Neural cell (in vitro differentiated cells): ENCODE measurements at regions not wholly inside any gene's neighbourhood (a gene's known extent, or its start where the extent isn't known, plus 50 kb on each side); places are given as distances from the start of the nearest gene placed in this dataset.

Source experiments
- H2AFZ ChIP-seq: fragments of 200-600, 300-800 bp; sonication (generic), shearing (Covaris generic); 2 replicates; pipeline ENCODE4 v1.6.0; 2014; ENCODE audit warnings: low read depth, mild to moderate bottlenecking, antibody characterized with exemption, low read length, moderate library complexity
- H3F3A ChIP-seq: fragments of 200-600 bp; shearing (Covaris generic); 2 replicates; pipeline ENCODE4 v1.6.1; 2016; ENCODE audit warnings: mild to moderate bottlenecking, moderate library complexity, mixed read lengths, antibody characterized with exemption, low read length; ENCODE audit not compliant: insufficient read depth, poor library complexity, severe bottlenecking
- H3K27ac ChIP-seq: fragments of 200-600, 300-800 bp; sonication (generic), shearing (Covaris generic); 2 replicates; pipeline ENCODE4 v1.5.1; 2014; ENCODE audit warnings: mild to moderate bottlenecking, low read length, moderate library complexity
- H3K27me3 ChIP-seq: fragments of 300-800, 200-600 bp; sonication (generic), shearing (Covaris generic); 2 replicates; pipeline ENCODE4 v1.6.0; 2014; ENCODE audit warnings: mild to moderate bottlenecking, low read depth, low read length, moderate library complexity; ENCODE audit not compliant: insufficient read depth
- H3K36me3 ChIP-seq: fragments of 300-800, 200-600 bp; sonication (generic), shearing (Covaris generic); 2 replicates; pipeline ENCODE4 v1.5.1; 2014; ENCODE audit warnings: mild to moderate bottlenecking, antibody characterized with exemption, low read length, moderate library complexity; ENCODE audit not compliant: insufficient read depth
- H3K4me2 ChIP-seq: fragments of 300-800, 200-600 bp; sonication (generic), shearing (Covaris generic); 2 replicates; pipeline ENCODE4 v1.6.0; 2014; ENCODE audit warnings: mild to moderate bottlenecking, low read length
- H3K4me3 ChIP-seq: fragments of 300-800, 200-600 bp; sonication (generic), shearing (Covaris generic); 2 replicates; pipeline ENCODE4 v1.5.1; 2014; ENCODE audit warnings: mild to moderate bottlenecking, low read length, moderate library complexity
- H3K79me2 ChIP-seq: fragments of 200-600 bp; shearing (Covaris generic); replicated peaks from 2 replicates; pipeline ENCODE4 v1.6.0; 2014; ENCODE audit warnings: mild to moderate bottlenecking, low read length, moderate library complexity; ENCODE audit not compliant: insufficient read depth
- H3K9ac ChIP-seq: fragments of 300-800, 200-600 bp; sonication (generic), shearing (Covaris generic); 2 replicates; pipeline ENCODE4 v1.6.1; 2016; ENCODE audit warnings: mild to moderate bottlenecking, low read length, mixed read lengths
- H3K9me2 ChIP-seq: fragments of 200-600 bp; shearing (Covaris generic); 2 replicates; pipeline ENCODE4 v1.6.1; 2016; ENCODE audit warnings: mild to moderate bottlenecking, low read length, mixed read lengths; ENCODE audit not compliant: insufficient read depth
- H3K9me3 ChIP-seq: fragments of 200-600, 300-800 bp; sonication (generic), shearing (Covaris generic); 2 replicates; pipeline ENCODE4 v1.6.1; 2016; ENCODE audit warnings: mild to moderate bottlenecking, mixed run types, low read length, moderate library complexity, mixed read lengths
- H4K20me1 ChIP-seq: fragments of 200-600 bp; shearing (Covaris generic); 2 replicates; pipeline ENCODE4 v1.6.1; 2016; ENCODE audit warnings: mild to moderate bottlenecking, mixed run types; ENCODE audit not compliant: insufficient read depth
- EP300 ChIP-seq: fragments of 450-650 bp; conservative IDR thresholded peaks from 2 replicates; pipeline ENCODE4 v1.6.1; 2014; ENCODE audit warnings: antibody characterized with exemption, mild to moderate bottlenecking, moderate library complexity; ENCODE audit not compliant: poor library complexity, severe bottlenecking
- EZH2 ChIP-seq: fragments of 200-600, 300-800 bp; shearing (Covaris generic), sonication (generic); IDR thresholded peaks from 2 replicates; pipeline ENCODE4 v1.6.1; 2014; ENCODE audit warnings: antibody characterized with exemption, low read length, borderline replicate concordance, mild to moderate bottlenecking; ENCODE audit not compliant: insufficient read depth, poor library complexity, severe bottlenecking
- MXI1 ChIP-seq: fragments of 450-650 bp; conservative IDR thresholded peaks from 2 replicates; pipeline ENCODE4 v1.6.1; 2014; ENCODE audit warnings: antibody characterized with exemption, mild to moderate bottlenecking; ENCODE audit not compliant: poor library complexity, severe bottlenecking
- POLR2AphosphoS5 ChIP-seq: IDR thresholded peaks from 2 replicates; pipeline ENCODE4 v1.6.1; 2012
- RAD21 ChIP-seq: fragments of 450-650 bp; conservative IDR thresholded peaks from 2 replicates; pipeline ENCODE4 v1.6.1; 2014; ENCODE audit warnings: antibody characterized with exemption, mild to moderate bottlenecking, moderate library complexity
- REST ChIP-seq: IDR thresholded peaks from 2 replicates; pipeline ENCODE4 v1.6.1; 2012; ENCODE audit warnings: borderline replicate concordance
- SMC3 ChIP-seq: fragments of 450-650 bp; conservative IDR thresholded peaks from 2 replicates; pipeline ENCODE4 v1.6.1; 2014; ENCODE audit warnings: antibody characterized with exemption, mild to moderate bottlenecking, moderate library complexity; ENCODE audit not compliant: poor library complexity
- TAF1 ChIP-seq: IDR thresholded peaks from 2 replicates; pipeline ENCODE4 v1.6.1; 2012; ENCODE audit warnings: low read depth
- TF ChIP-seq, protein P1 (sequence below): fragments of 450-650 bp; IDR thresholded peaks from 2 replicates; pipeline ENCODE4 v1.5.1; 2014; ENCODE audit warnings: antibody characterized with exemption, mild to moderate bottlenecking, moderate library complexity; ENCODE audit not compliant: poor library complexity, severe bottlenecking

DNA sequence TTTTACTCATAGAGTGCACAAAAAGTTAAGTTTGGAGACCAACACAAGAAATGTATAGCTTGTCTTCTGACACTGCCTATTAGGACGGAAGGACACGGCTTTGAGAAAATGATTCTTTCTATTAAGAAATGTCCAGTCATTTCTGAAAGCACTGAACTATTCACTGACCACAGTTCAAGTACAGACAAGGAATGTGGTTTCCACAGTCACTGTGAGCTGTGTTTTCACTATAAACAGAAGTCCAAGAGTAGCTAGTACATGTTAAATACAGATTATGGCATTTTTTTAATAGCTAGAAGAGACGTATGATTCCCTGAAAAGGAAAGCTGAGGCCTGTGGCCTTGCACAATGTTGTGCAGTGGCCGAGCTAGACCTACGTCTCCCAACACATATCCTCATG, 115.1 kb upstream of the GPM6A start:
- no peak for TF ChIP-seq TAF1
- TF ChIP-seq POLR2AphosphoS5 = no peak
- TF ChIP-seq SMC3 = no peak
- TF ChIP-seq, protein P1, sequence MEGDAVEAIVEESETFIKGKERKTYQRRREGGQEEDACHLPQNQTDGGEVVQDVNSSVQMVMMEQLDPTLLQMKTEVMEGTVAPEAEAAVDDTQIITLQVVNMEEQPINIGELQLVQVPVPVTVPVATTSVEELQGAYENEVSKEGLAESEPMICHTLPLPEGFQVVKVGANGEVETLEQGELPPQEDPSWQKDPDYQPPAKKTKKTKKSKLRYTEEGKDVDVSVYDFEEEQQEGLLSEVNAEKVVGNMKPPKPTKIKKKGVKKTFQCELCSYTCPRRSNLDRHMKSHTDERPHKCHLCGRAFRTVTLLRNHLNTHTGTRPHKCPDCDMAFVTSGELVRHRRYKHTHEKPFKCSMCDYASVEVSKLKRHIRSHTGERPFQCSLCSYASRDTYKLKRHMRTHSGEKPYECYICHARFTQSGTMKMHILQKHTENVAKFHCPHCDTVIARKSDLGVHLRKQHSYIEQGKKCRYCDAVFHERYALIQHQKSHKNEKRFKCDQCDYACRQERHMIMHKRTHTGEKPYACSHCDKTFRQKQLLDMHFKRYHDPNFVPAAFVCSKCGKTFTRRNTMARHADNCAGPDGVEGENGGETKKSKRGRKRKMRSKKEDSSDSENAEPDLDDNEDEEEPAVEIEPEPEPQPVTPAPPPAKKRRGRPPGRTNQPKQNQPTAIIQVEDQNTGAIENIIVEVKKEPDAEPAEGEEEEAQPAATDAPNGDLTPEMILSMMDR = no peak
- TF ChIP-seq EZH2 = no peak
- no peak for TF ChIP-seq RAD21
- TF ChIP-seq MXI1 = no peak
- TF ChIP-seq EP300 = no peak
- TF ChIP-seq REST = no peak
- Histone ChIP-seq H3K79me2 (no peaks in the 10 kb centered on the region), H3F3A (no peaks in the 10 kb centered on the region), H3K27ac (no peak overlapping the region), H3K9me3 (no peaks in the 10 kb centered on the region), H3K4me2 (no peak overlapping the region), H3K9me2 (no peaks in the 10 kb centered on the region), H3K27me3 (no peaks in the 10 kb centered on the region), H3K36me3 (no peaks in the 10 kb centered on the region), H3K9ac (no peak overlapping the region), H3K4me3 (no peak overlapping the region), H4K20me1 (no peaks in the 10 kb centered on the region), H2AFZ (no peak overlapping the region)

DNA sequence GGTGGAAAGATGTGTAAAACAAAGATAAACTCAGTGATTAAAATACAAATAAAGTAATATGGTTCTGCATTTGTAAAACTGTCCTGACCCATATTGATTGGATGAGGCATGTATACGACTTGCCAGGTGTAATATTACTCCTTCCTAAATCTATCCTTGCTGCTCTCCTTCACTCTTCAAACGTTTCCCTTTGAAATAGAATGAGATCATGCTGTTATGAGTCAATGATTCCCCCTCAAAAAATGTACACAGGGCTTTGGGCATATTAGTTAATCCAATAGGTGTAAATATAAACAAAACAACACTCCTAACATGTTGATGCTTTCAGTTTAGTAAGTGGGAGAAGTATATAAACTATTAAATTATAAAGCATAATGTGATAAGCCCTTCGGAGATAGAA, 117.4 kb upstream of the GPM6A start:
- no peaks in the 10 kb centered on the region for H3K27me3 ChIP-seq
- H3F3A ChIP-seq = no peaks in the 10 kb centered on the region
- H3K36me3 ChIP-seq = no peaks in the 10 kb centered on the region
- no peaks in the 10 kb centered on the region for H4K20me1 ChIP-seq
- no peak overlapping the region for H2AFZ ChIP-seq
- no peak overlapping the region for H3K4me3 ChIP-seq
- TF ChIP-seq SMC3 (no peak), MXI1 (no peak), POLR2AphosphoS5 (no peak), REST (no peak), EP300 (no peak), RAD21 (no peak)
- TF ChIP-seq, protein P1 = no peak
- H3K9me2 ChIP-seq = no peaks in the 10 kb centered on the region
- no peaks in the 10 kb centered on the region for H3K9me3 ChIP-seq
- no peak overlapping the region for H3K9ac ChIP-seq
- no peak overlapping the region for H3K27ac ChIP-seq
- no peak overlapping the region for H3K4me2 ChIP-seq
- no peaks in the 10 kb centered on the region for H3K79me2 ChIP-seq
